ENCODE measurements at regions not wholly inside any gene's neighbourhood (a gene's known extent, or its start where the extent isn't known, plus 50 kb on each side); places are given as distances from the start of the nearest gene placed in this dataset.

GRCh38 chr9:87016681-87017080 lies 69.4 kb upstream of the GAS1 start:
- Histone ChIP-seq H3F3A (ENCODE audit: control insufficient read depth, insufficient read depth) (no peaks in the 10 kb centered on the region), H4K20me1 (ENCODE audit: control insufficient read depth, insufficient read depth, low read depth, low read length) (no peaks in the 10 kb centered on the region), H3K27me3 (ENCODE audit: control insufficient read depth, low read length) (no peaks in the 10 kb centered on the region), H3K9me3 (ENCODE audit: control insufficient read depth, insufficient read depth, low read length) (no peaks in the 10 kb centered on the region), H3K9me2 (replicated peaks; ENCODE audit: control insufficient read depth, low read length) (no peaks in the 10 kb centered on the region), H3K79me2 (ENCODE audit: control insufficient read depth, low read length) (no peaks in the 10 kb centered on the region), H3K4me1 (ENCODE audit: control insufficient read depth, low read length) (no peaks in the 10 kb centered on the region), H3K4me2 (ENCODE audit: low read length) (no peak overlapping the region), H3K36me3 (ENCODE audit: control insufficient read depth, low read length) (no peaks in the 10 kb centered on the region), H3K4me3 (ENCODE audit: low read length) (no peak overlapping the region), H3K27ac (ENCODE audit: low read depth, low read length) (no peak overlapping the region)
- no peak for TF ChIP-seq EZH2phosphoT487 (IDR thresholded peaks at IDR 0.05; ENCODE audit: borderline replicate concordance, low read length)
- no peak for TF ChIP-seq CTCF (IDR thresholded peaks at IDR 0.05; ENCODE audit: low read depth, low read length, poor library complexity, severe bottlenecking)

GRCh38 chr9:87020169-87020950 lies 73.1 kb upstream of the GAS1 start:
- Histone ChIP-seq H3K27ac (ENCODE audit: low read depth, low read length) (no peak overlapping the region), H3K4me1 (ENCODE audit: control insufficient read depth, low read length) (no peaks in the 10 kb centered on the region), H3K36me3 (ENCODE audit: control insufficient read depth, low read length) (no peaks in the 10 kb centered on the region), H3K27me3 (ENCODE audit: control insufficient read depth, low read length) (no peaks in the 10 kb centered on the region), H4K20me1 (ENCODE audit: control insufficient read depth, insufficient read depth, low read depth, low read length) (no peaks in the 10 kb centered on the region), H3K4me3 (ENCODE audit: low read length) (no peak overlapping the region), H3K9me2 (replicated peaks; ENCODE audit: control insufficient read depth, low read length) (no peaks in the 10 kb centered on the region), H3K9me3 (ENCODE audit: control insufficient read depth, insufficient read depth, low read length) (no peaks in the 10 kb centered on the region), H3K4me2 (ENCODE audit: low read length) (no peak overlapping the region), H3K79me2 (ENCODE audit: control insufficient read depth, low read length) (no peaks in the 10 kb centered on the region), H3F3A (ENCODE audit: control insufficient read depth, insufficient read depth) (no peaks in the 10 kb centered on the region)
- TF ChIP-seq EZH2phosphoT487 (IDR thresholded peaks at IDR 0.05; ENCODE audit: borderline replicate concordance, low read length) (no peak), CTCF (IDR thresholded peaks at IDR 0.05; ENCODE audit: low read depth, low read length, poor library complexity, severe bottlenecking) (no peak)

- no peaks in the 10 kb centered on the region for H3K27me3 ChIP-seq (ENCODE audit: control insufficient read depth, low read length)
- no peaks in the 10 kb centered on the region for H3K9me2 ChIP-seq (replicated peaks; ENCODE audit: control insufficient read depth, low read length)
- no peaks in the 10 kb centered on the region for H4K20me1 ChIP-seq (ENCODE audit: control insufficient read depth, insufficient read depth, low read depth, low read length)
- no peak overlapping the region for H3K4me3 ChIP-seq (ENCODE audit: low read length)
- no peak for TF ChIP-seq CTCF (IDR thresholded peaks at IDR 0.05; ENCODE audit: low read depth, low read length, poor library complexity, severe bottlenecking)
- TF ChIP-seq EZH2phosphoT487 (IDR thresholded peaks at IDR 0.05; ENCODE audit: borderline replicate concordance, low read length), result no peak
- no peak overlapping the region for H3K4me2 ChIP-seq (ENCODE audit: low read length)
- no peaks in the 10 kb centered on the region for H3K79me2 ChIP-seq (ENCODE audit: control insufficient read depth, low read length)
- no peaks in the 10 kb centered on the region for H3K9me3 ChIP-seq (ENCODE audit: control insufficient read depth, insufficient read depth, low read length)
- no peaks in the 10 kb centered on the region for H3K4me1 ChIP-seq (ENCODE audit: control insufficient read depth, low read length)
- H3K27ac ChIP-seq (ENCODE audit: low read depth, low read length), result no peak overlapping the region
- H3F3A ChIP-seq (ENCODE audit: control insufficient read depth, insufficient read depth), result no peaks in the 10 kb centered on the region
- H3K36me3 ChIP-seq (ENCODE audit: control insufficient read depth, low read length), result no peaks in the 10 kb centered on the region
Observed at GRCh38 chr9:87022178-87022577, 74.9 kb upstream of the GAS1 start.

Measured in DOHH2 (cell line).